ENCODE measurements at regions not wholly inside any gene's neighbourhood (a gene's known extent, or its start where the extent isn't known, plus 50 kb on each side); places are given as distances from the start of the nearest gene placed in this dataset.

DNA sequence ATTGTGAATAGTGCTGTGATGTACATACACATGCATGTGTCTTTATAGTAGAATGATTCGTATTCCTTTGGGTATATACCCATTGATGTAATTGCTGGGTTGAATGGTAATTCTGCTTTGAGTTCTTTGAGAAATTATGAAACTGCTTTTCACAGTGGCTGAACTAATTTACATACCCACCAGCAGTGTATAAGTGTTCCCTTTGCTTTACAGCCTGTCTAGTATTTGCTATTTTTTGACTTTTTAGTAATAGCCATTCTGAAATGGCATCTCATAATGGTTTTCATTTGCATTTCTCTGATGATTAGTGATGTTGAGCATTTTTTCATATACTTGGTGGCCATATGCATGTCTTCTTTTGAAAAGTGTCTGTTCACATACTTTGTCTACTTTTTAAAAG is 54.5 kb upstream of the FAM78B start:
- DNase-seq (ENCODE audit: low read depth), result no peak

DNA sequence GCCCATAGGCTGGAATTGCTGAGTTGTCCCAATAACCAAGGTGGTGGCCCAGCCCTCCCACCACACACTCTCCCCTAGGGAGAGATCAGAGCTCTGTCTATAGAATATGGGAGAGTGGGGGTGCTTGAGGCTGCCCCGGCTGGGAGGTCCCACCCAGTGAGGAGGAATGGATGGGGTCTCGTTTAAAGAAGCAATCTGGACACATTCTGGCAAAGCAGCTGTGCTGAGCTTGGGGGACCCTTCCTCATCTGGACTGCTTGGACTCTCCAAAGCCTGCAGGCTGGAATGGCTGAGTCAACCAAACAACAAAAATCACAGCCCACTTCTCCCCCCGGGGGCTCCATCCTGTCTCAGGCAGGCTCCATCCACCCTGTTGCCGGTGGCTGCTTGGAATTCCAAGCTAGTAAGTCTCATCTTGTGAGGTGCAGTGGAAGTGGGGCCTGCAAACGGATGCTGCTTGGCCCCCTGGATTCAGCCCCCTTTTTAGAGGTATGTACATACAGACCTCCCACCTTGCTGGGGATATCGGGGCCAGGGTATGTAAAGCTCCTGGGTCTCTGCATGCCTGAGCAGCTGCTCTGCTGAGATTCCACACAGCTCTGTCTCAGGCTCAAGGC is 67.1 kb upstream of the FAM78B start:
- DNase-seq (ENCODE audit: low read depth), result no peak

DNA sequence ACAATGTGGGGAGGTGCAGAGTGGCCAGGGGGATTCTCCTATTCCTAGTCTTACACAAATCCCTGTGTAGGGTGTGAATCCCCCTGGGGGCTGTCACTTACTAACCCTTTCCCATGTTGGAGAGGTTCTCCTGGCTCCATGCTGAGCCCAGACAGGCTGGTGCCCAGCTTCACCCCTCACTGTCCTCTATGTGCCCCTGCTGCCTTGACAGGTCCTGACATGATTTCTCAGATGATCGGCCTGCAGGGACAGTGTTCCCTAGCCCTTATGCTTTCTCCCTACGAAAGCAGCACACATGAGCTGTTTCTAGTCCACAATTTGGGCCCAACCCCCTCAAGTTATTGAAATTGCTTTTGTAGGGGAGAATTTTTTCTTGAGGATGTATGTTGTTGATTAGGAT is 68.9 kb upstream of the FAM78B start:
- DNase-seq (ENCODE audit: low read depth), result no peak

DNA sequence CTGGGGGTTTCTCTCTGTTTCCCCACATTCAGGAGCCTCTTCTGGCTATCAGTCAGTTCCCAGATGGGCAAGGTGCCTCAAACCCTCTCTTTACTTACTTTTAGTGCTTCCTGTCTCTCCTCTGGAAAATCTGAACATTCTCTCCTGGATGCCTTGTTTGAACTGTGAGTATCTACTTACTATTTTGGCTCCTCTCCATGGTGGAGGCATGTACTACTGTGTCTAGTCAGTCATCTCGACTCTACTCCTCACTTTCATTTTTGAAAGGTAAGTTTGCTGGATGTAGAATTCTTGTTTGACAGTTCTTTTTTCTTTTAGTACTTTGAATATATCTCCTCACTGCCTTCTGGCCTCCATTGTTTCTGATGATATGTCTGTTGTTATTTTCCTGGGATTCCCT is 70.9 kb upstream of the FAM78B start:
- no peak for DNase-seq (ENCODE audit: low read depth)

DNA sequence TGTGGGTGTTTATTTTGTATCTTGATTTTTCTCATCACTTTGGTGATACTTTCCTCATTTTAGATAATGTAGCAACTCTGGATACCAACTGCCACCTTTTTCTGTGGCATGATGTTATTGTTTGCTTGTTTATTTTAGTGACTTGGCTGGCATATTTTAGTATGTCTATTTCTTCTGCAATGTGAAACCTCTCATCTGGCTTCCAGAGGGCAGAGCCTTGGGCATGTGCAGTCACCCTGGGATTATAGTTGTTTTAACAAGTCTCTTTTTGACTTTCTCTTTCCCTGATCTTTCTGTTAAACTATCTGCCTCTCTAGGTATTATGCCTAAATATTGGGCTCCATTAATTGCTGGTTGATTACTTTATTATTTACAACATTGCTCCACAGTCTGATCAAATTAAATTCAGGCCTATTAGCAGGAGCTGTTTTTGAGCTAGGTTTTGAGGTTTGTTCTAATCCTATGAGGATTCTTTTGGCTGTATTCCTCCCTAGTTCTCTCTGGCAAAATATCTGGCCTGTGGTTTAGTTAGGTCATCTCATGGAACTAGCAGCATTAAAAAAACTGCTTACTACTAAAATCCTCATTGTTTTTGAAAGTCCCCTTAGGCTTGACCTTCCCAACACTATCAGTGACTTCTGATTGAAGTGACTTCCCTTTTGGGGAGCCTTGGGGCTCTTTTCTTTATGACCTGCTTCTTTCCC is 86.4 kb upstream of the FAM78B start:
- DNase-seq (ENCODE audit: low read depth), result no peak

DNA sequence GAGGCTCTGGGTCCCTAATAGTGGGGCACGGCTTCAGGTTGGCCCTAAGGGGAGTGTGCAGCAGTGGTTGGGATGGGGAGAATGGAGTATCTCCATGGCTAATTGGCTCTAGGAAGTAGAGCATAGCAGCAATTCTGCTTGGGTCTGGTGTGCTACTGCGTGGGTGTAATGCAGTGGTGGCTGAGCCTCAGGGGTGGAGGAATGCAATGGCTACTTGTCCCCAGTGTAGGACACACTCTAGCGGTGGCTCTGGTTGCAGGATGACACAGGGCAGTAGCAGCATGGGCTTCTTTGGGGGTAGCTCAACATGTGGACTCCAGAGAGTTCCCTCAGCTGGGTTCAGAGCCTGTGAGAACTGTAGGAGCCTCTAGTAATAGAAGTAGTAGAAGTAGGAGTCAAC is 91.2 kb upstream of the FAM78B start:
- no peak for DNase-seq (ENCODE audit: low read depth)

DNA sequence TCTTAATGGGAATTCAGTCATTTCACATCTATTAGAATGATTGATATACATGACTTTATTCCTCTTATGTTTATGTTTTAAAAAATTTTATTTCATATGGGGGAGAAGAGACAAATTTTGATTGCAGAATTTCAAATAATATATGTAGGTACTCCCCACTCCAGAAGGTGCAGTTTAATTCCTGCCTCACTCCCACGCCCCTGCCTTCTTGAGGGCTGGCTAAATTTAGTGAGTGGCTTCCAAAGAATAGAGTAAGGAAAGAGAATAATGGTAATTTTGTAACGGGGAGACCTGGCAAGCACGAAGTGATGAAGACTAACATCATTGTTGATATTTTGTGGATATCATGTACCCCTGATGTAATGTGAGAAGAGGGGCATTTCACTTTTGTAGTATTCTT is 94.7 kb upstream of the FAM78B start:
- no peak for DNase-seq (ENCODE audit: low read depth)

DNA sequence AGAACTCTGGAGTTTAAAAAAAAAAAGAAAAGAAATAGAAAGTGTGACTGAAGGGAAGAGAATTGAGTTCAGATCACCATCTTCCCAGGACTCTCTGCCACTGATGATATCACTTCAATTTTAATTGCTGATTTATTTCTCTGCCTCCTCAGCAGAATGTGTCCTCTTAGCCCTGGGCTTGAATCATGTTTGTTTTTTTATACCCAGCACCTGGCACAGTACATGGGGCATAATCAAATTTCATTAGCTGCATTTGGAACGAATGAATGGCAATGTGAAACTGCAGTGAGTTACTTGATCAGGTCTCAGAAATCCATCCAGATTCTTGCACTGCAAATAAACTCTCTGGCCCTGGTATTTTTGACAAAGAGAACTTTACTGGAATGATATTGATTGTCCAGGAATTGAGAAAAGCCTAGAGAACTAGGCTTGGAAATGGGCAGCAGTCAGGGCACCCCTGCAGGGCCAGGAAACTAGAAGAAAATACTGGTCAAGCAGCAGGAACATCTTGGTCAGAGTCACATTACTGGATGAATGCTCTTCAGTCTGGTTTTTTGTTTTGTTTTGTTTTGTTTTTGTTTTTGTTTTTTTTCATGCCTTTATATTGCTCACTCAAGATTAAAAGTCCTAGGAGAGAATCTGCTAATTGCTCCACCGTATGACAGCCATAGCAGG is 103.8 kb upstream of the FAM78B start:
- no peak for DNase-seq (ENCODE audit: low read depth)

DNA sequence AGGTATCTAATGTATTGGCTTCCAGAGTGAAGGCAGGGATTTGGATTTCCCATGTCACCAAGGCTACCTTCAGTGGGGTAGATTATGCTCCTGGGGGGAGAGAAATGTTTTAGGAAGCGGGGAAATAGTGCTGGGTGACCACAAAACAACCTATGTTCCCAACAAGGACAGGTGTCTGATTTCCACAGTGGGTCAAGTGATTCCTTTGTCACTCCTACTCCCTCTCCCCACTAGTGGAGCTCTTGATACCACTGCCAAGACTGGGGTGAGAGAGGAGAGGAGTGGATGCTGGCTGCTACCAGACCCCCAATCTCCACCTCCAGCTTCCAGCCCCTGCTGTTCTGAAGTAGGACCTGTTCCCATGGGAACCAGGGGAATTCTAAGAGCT is 104.3 kb upstream of the FAM78B start:
- no peak for DNase-seq (ENCODE audit: low read depth)

DNA sequence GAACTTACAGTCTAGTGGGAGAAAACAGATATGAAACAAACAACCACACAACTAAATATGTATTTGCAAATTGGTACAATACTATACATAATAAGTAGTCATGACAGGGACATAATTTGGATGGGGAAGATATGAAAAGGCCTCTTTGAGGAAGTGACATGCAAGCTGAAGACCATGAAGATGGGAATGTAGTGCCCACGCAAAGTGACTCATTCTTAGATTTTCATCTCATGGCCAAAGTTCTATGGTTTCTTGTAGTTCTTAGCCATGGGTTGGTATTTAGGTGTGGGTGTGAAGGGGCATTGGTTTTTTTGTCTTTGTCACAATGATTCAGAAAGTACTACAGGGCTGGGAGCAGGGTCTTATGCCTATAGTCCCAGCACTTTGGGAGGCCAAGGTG is 105.4 kb upstream of the FAM78B start:
- DNase-seq (ENCODE audit: low read depth), result no peak

DNA sequence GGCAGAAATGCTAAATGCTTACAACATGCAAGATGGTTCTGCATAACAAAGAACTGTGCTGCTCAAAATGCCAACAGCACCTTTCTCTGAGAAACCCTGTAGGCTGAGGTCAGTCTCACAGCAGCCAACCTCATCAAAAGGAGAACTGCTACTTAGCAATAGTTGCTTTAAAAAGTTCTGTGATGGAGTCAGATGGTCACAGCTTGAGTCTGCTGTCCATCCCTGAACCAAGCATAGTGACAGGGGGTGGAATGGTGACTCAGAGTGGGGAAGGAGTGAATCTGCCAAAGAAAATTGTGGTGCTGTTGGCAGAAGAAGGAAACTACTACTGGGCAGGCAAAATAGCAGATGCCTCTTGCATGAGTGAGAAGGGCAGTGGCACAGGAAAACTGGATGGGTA is 106.0 kb upstream of the FAM78B start:
- DNase-seq (ENCODE audit: low read depth), result no peak

DNA sequence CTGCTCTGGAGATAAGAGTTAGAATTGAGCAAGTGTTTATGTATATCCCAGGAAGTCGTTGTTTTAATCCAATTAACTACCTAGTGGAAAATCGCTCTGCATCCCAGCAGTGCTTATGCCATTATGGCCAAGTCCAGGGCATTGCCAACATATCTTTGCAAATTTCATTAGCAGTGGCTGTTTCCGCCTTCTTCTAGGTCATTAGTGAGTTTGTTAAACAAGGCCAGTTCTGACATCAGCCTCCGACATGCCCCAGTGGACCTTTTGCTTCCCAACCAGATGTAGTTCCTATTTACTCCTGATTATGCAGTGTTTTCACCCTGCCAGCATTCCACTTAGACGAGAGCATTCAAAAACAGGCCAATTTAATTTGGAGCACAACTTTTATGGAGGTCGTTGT is 106.8 kb upstream of the FAM78B start:
- DNase-seq (ENCODE audit: low read depth), result no peak

DNA sequence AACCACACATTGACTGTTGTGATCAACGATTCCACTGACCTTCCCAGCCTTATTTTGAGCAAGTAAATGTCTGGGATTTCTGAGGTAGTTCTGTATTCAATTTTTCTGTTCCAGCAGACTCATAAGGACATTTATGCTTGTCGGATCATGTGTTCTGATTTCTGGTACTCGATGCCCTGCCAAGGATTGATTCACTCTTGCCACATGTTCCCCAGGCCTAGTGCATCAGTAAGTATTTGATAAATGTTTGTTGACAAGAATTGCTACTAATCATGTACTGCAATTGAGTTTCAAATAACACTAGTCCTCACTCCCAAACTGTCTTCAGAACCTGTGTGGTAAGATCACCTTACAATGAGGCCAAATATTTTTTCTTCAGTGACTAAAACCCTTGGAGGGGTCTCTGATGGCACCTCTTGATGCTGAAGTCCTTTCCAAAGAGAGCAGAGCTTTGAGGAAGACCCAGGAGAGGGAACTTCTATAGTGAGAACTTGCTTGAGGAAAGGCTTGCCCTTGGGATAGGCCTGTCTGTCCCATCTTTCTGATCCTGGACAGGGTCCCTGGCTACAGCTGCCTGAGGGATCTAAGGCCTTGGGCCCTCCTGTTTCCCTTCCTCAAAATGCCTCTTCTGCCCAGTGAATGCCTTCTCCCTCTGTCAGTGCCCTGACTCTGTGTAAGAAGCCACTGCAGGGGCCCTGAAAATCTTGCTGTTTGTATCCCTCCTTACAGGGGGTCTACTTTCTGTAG is 115.8 kb upstream of the FAM78B start:
- DNase-seq (ENCODE audit: low read depth), result no peak

DNA sequence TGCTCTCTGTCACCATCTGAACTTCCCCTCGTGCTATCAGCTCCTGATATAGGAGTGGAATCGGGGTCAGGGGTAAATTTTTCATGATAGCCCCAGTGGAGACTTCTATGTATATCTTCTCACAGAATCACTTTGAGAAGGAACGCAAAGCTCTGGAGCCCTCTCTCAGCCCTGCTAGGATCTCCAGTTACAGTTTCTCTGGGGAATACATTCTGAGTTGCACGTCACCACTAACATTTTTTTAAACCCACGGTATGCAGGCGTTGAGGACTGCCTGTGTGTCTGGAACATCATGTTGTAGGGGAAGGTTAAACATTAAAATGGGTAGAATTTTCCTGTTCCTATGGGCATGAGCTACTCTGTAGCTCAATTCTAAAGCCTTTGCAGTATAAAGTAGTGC is 116.4 kb upstream of the FAM78B start:
- DNase-seq (ENCODE audit: low read depth), result no peak

DNA sequence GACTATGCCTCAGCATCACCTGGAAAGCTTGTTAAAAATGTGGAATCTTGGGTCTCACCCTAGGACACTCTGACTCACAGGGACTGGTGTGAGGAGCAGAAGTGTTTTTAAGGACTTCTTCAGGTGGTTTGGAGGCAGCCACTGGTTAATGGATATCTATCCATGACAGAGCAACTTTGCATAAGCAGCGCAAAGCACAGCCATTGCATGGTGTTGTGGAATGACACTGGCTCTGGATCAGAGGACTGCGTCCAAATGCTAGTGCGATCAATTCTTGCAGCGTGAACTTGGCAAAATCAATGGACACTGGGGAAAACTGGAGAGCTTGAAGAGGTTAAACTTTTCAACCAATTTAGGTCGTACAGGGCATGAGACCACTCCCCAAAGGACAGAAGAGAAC is 116.8 kb upstream of the FAM78B start:
- DNase-seq (ENCODE audit: low read depth), result no peak

DNA sequence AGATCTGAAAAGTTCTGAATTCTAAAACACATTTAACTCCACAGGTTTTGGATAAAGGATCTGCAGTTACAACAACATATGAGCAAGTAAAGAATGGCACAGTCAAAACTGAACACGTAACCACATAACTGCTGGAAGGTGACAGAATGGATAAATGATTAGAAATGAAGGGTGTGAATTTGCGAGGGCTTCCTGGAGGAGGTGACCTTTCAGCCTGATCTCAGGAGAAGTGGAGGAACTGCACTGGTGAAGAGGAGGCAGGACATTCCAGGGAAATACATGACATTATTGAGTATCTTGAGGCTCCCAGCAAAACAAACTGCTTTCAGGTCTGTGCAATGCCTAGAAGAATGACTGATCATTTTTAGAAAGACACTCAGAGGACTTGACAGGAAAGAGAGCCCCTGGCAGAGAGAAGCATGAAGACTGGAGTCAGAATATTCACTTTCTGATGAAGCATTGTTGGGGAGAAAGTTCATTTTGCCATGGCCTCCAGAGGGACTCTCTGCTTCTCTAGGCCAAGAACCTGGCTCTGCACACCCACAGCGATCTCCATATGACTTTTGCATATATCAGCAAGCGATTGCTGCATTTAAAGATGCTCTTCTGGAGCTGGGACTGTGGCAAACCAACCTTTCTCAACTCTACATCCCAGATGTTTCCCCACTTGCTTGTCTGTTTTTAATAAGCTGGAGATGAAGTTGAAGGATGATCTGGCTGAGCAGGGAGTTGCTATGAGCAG is 122.7 kb upstream of the FAM78B start:
- DNase-seq (ENCODE audit: low read depth), result no peak

DNA sequence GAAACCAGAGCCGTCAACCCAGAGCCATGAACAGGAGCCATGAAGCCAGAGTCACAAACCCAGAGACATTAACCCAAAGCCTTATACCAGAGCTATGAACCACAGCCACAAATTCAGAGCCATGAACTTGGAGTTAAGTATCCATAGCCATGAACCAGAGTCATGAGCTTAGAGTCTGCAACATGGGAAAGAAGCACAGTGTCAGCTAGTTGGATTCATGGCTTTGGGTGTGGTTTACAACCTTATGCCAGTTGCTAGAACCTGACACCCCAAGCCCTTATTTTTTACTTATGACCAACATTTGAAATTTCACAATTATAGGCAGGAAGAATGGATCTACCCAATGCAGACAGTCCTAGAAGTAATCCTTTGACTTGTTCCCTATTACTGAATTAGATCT is 128.9 kb upstream of the FAM78B start:
- DNase-seq (ENCODE audit: low read depth), result no peak

DNA sequence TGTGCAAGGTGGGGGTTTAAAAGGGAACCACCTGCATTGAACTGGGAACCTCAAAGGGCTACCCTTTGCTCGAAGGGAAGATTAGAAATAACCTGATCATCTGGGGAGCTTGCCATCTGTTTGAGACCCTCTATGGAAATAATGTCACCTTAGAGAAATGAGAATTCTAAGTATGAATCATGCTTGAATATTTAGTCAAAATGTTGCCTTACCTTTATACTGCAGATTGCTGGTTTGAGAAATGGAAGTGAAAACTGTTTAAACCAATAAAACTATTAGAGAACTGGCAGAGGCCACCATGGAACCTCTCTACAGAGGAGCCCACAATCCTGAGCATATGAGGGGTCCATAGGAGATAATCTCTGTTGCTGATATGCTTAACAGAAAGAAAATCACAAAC is 131.2 kb upstream of the FAM78B start:
- no peak for DNase-seq (ENCODE audit: low read depth)

DNA sequence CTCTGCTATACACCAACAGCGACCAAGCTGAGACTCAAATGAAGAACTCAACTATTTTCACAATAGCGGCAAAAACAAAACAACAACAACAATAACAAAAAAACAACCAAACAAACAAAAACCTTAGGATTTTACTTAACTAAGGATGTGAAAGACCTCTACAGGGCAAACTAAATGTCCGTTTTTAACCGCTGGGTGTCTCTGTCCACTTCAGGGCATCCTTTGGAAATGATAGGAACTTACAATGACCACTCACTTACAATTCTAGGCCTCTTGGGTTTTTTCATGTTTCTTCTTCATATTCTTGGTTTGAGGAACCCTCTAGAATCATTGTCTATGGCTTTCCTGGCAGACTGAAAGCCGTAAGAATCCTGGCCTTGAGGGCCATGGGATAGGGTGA is 134.0 kb upstream of the FAM78B start:
- peak; percentile 7 for DNase-seq (ENCODE audit: low read depth)

DNA sequence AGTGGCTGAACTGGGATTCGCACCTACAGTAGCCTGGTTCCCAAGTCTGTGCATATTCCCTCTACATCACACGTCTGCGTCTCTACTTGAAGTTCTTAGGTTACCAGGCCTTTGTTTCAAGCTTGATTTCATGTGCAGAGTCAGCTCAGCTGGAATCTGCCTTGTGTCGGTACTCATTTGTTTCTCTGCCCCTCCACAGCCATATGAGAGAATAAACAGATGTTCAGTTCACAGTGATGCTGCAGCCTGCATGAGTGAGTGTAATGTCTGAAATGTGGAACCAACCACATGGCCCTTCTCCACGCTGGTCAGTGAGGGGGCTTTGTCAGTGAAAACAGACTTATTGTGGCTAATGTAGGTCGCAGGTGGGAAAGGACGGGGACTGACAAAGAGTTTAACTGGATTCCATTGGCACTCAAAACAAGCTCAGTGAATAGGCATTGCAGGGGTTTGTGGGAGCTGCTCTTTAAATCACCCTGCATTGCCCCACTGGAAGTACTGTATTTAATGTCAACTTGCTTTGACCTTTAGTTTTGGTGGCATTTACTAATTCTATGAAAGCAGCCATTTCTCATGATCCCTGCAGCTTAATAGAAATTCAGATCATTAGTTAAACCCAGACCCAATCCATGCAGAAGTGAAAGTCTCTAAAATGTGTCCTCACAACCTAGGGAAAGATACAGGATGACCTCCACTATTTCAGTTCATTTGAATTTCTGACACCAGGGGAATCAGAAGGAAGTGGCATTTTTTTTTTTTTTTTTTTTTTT is 136.4 kb upstream of the FAM78B start:
- DNase-seq (ENCODE audit: low read depth), result no peak

DNA sequence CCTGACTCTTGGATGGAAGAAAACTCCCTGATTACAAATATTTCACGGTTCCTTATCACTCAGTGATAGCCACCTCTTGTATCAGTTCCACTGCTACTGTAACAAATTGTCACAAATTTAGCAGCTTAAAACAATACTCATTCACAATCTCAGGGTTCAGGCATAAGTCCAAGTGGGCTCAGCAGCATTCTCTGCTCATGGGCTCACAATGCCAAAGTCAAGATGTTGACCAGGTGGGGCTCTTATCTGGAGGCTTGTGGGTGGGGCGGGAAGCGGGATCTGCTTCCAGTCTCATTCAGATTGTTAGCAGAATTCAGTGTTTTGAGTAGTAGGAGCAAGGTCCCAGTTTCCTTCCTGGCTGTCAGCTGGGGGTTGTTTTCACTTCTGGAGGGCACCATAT is 137.3 kb upstream of the FAM78B start:
- no peak for DNase-seq (ENCODE audit: low read depth)
